Thoracic aorta (tissue), 2 donors: ENCODE measurements at regions not wholly inside any gene's neighbourhood (a gene's known extent, or its start where the extent isn't known, plus 50 kb on each side); places are given as distances from the start of the nearest gene placed in this dataset.
"Not testable (repeated sequence)": the region's sequence is repeated elsewhere in the genome, so short reads cannot be mapped to it uniquely, and the experiment has no call there.

Source experiments
- ATAC-seq: fragments of 150-250 bp; one replicate; pipeline ENCODE4 v1.8.0; 2017; ENCODE audit warnings: low read depth; ENCODE audit not compliant: insufficient number of reproducible peaks, low FRiP score
- DNase-seq: peaks from one replicate; pipeline ENCODE4 v3.0.0-alpha.2; 2020; ENCODE audit warnings: low spot score
- H3K27ac ChIP-seq, 2 donors: fragments of 200-600 bp; sonication (generic); 1 replicate in 1 of 2; 2 replicates in 1 of 2; pipeline ENCODE4 v1.5.1; 2016; ENCODE audit warnings: mild to moderate bottlenecking in 2 of 2, moderate library complexity in 2 of 2
- H3K27me3 ChIP-seq: fragments of 200-600 bp; sonication (generic); replicated peaks from 2 replicates; pipeline ENCODE4 v1.6.0; 2016; ENCODE audit warnings: mild to moderate bottlenecking; ENCODE audit not compliant: insufficient read depth
- H3K36me3 ChIP-seq: fragments of 200-600 bp; sonication (generic); one replicate; pipeline ENCODE4 v1.5.1; 2016
- H3K4me1 ChIP-seq, 2 donors: fragments of 200-600 bp; sonication (generic); 1 replicate in 1 of 2; 2 replicates in 1 of 2; pipeline versions ENCODE4 v1.5.1 to v1.6.0; 2016; ENCODE audit warnings: low read depth in 2 of 2, mild to moderate bottlenecking in 1 of 2; ENCODE audit not compliant: control insufficient read depth in 1 of 2
- H3K4me3 ChIP-seq: fragments of 200-600 bp; sonication (generic); 2 replicates; pipeline ENCODE4 v1.5.1; 2016; ENCODE audit warnings: mild to moderate bottlenecking
- H3K9me3 ChIP-seq: fragments of 200-600 bp; sonication (generic); 2 replicates; pipeline ENCODE4 v1.5.1; 2016
- TF ChIP-seq, protein P1 (sequence below): fragments of 200-600 bp; sonication (generic); IDR thresholded peaks from one replicate; pipeline ENCODE4 v1.5.1; 2019; ENCODE audit warnings: antibody characterized with exemption

DNA sequence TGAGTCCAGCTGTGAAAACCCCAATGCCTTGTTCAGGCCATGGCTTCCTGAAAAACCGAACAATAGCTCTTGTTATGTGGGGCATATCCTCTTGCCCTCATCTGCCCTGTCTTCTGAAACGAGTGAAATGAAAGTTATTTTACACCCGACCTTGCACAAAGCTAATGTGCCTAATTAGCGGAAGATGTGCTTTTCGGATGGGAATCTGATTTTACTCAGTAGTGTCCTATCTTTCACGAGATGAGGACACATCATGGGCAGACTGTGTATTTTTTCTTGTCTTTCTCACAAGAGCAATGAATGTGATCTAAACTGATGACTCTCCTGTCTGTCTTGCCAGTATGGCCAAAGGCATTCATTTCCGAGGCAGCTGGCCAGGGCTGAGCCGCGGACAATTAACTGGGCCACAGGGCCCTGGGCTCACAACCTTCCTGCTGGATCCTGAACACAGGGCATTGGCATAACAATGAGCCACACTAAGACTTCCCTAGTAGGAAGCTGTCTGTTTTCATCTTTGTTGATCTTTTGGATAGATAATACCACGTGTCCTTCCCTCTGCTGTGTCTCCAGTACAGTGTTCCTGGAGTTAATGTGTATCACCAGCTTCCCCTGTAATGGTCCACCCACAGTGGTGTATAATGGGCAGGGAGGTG is 86.0 kb upstream of the HIF1A start:
- H3K27me3 ChIP-seq, result no peaks in the 10 kb centered on the region
- H3K27ac ChIP-seq, result no peak overlapping the region
- H3K4me1 ChIP-seq, result peaks cover 0 to 9% of the 10 kb centered on the region in 2 donors
- no peak for ATAC-seq
- TF ChIP-seq, protein P1, sequence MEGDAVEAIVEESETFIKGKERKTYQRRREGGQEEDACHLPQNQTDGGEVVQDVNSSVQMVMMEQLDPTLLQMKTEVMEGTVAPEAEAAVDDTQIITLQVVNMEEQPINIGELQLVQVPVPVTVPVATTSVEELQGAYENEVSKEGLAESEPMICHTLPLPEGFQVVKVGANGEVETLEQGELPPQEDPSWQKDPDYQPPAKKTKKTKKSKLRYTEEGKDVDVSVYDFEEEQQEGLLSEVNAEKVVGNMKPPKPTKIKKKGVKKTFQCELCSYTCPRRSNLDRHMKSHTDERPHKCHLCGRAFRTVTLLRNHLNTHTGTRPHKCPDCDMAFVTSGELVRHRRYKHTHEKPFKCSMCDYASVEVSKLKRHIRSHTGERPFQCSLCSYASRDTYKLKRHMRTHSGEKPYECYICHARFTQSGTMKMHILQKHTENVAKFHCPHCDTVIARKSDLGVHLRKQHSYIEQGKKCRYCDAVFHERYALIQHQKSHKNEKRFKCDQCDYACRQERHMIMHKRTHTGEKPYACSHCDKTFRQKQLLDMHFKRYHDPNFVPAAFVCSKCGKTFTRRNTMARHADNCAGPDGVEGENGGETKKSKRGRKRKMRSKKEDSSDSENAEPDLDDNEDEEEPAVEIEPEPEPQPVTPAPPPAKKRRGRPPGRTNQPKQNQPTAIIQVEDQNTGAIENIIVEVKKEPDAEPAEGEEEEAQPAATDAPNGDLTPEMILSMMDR, result no peak
- H3K4me3 ChIP-seq, result no peak overlapping the region
- no peaks in the 10 kb centered on the region for H3K9me3 ChIP-seq
- no peaks in the 10 kb centered on the region for H3K36me3 ChIP-seq
- DNase-seq, result no peak

- no peaks in the 10 kb centered on the region for H3K36me3 ChIP-seq
- H3K9me3 ChIP-seq, result no peaks in the 10 kb centered on the region
- TF ChIP-seq, protein P1, result no peak
- H3K4me1 ChIP-seq, result peaks cover 0 to 9% of the 10 kb centered on the region in 2 donors
- no peak overlapping the region for H3K4me3 ChIP-seq
- H3K27ac ChIP-seq, result no peak overlapping the region
- DNase-seq (no peak), ATAC-seq (no peak)
- no peaks in the 10 kb centered on the region for H3K27me3 ChIP-seq
Observed at GRCh38 chr14:61609884-61610283, 85.4 kb upstream of the HIF1A start.

DNA sequence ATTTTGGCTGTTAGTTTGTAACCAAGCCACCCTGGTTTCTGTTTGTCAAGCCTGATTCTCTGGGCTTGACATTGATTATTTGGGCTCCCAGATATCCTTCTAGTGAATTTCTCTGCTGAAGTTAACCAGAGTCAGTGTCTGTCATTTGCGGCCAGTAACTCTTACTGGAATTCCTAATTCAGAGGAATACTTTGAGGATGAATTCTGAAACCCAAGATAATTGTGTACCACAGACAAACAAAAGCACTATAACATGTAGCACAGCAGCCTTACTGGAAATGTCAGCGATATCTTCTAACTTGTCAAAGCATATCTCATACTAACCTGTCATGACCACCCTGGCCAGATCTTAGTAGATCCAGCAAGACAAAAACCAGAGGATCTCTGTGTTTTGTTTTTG is 84.4 kb upstream of the HIF1A start:
- no peaks in the 10 kb centered on the region for H3K27me3 ChIP-seq
- no peaks in the 10 kb centered on the region for H3K9me3 ChIP-seq
- H3K4me1 ChIP-seq, result peaks cover 0 to 12% of the 10 kb centered on the region in 2 donors
- no peak overlapping the region for H3K4me3 ChIP-seq
- DNase-seq (no peak), ATAC-seq (no peak)
- H3K36me3 ChIP-seq, result no peaks in the 10 kb centered on the region
- TF ChIP-seq, protein P1, result no peak
- H3K27ac ChIP-seq, result no peak overlapping the region

GRCh38 chr14:61611880-61612630 is 83.3 kb upstream of the HIF1A start:
- TF ChIP-seq, protein P1, result no peak
- H3K27me3 ChIP-seq, result no peaks in the 10 kb centered on the region
- H3K36me3 ChIP-seq, result no peaks in the 10 kb centered on the region
- H3K27ac ChIP-seq, result no peak overlapping the region
- H3K4me3 ChIP-seq, result no peak overlapping the region
- no peaks in the 10 kb centered on the region for H3K9me3 ChIP-seq
- DNase-seq (no peak), ATAC-seq (no peak)
- peaks cover 3 to 19% of the 10 kb centered on the region in 2 donors for H3K4me1 ChIP-seq

- not testable (repeated sequence) for H3K4me3 ChIP-seq, H3K27me3 ChIP-seq, DNase-seq, H3K36me3 ChIP-seq, H3K9me3 ChIP-seq, ATAC-seq, H3K27ac ChIP-seq
- peaks cover 3 to 15% of the 10 kb centered on the region in 2 donors for H3K4me1 ChIP-seq
Observed at GRCh38 chr14:61613006-61613405, 82.3 kb upstream of the HIF1A start.
